NCI-H1092 treated with DMSO at 0.1 percent for 48 hours (cell line): ENCODE measurements at regions not wholly inside any gene's neighbourhood (a gene's known extent, or its start where the extent isn't known, plus 50 kb on each side); places are given as distances from the start of the nearest gene placed in this dataset.
A peak's percentile ranks its signal among the peaks of the same experiment; 100 is the strongest.
"Not testable (repeated sequence)": the region's sequence is repeated elsewhere in the genome, so short reads cannot be mapped to it uniquely, and the experiment has no call there.

ENCODE experiments used
- DNase-seq: peaks from one replicate; lab custom pipeline; 2025; lab: John Stamatoyannopoulos, UW

- no peak for DNase-seq
These were observed 304.5 kb downstream of the CCSER2 start for GRCh38 chr10:84632866-84633265.

- no peak for DNase-seq
These were observed 306.2 kb downstream of the CCSER2 start for GRCh38 chr10:84634636-84635035.

- not testable (repeated sequence) for DNase-seq
These were observed 322.2 kb downstream of the CCSER2 start for GRCh38 chr10:84650628-84651027.

- peak; percentile 2 for DNase-seq
These were observed 326.3 kb downstream of the CCSER2 start for GRCh38 chr10:84654671-84655070.

- DNase-seq, result no peak
These were observed 330.6 kb downstream of the CCSER2 start for GRCh38 chr10:84659027-84659426.

GRCh38 chr10:84659497-84660439 is 331.4 kb downstream of the CCSER2 start:
- DNase-seq, result no peak

- DNase-seq, result no peak
These were observed 332.2 kb downstream of the CCSER2 start for GRCh38 chr10:84660450-84661159.

GRCh38 chr10:84665211-84665610 is 336.8 kb downstream of the CCSER2 start:
- DNase-seq, result no peak

- DNase-seq, result no peak
These were observed 337.6 kb downstream of the CCSER2 start for GRCh38 chr10:84665883-84666463.

- no peak for DNase-seq
These were observed 339.9 kb downstream of the CCSER2 start for GRCh38 chr10:84668186-84668763.

GRCh38 chr10:84675060-84675459 is 346.7 kb downstream of the CCSER2 start:
- DNase-seq, result no peak

GRCh38 chr10:84676536-84676935 is 348.1 kb downstream of the CCSER2 start:
- DNase-seq, result no peak

- DNase-seq, result no peak
These were observed 353.4 kb downstream of the CCSER2 start for GRCh38 chr10:84681781-84682180.

GRCh38 chr10:84683550-84683949 is 355.2 kb downstream of the CCSER2 start:
- DNase-seq, result no peak

- no peak for DNase-seq
These were observed 355.8 kb downstream of the CCSER2 start for GRCh38 chr10:84683980-84684740.

GRCh38 chr10:84685047-84685660 is 356.8 kb downstream of the CCSER2 start:
- DNase-seq, result no peak

GRCh38 chr10:84693006-84693405 is 364.6 kb downstream of the CCSER2 start:
- no peak for DNase-seq

- DNase-seq, result no peak
These were observed 367.5 kb downstream of the CCSER2 start for GRCh38 chr10:84695902-84696301.

- peak; percentile 12 for DNase-seq
These were observed 368.2 kb downstream of the CCSER2 start for GRCh38 chr10:84696610-84697009.

- DNase-seq, result no peak
These were observed 370.6 kb downstream of the CCSER2 start for GRCh38 chr10:84698989-84699388.
